K562 (cell line): ENCODE measurements at regions not wholly inside any gene's neighbourhood (a gene's known extent, or its start where the extent isn't known, plus 50 kb on each side); places are given as distances from the start of the nearest gene placed in this dataset.

Experiments
- CREB1 ChIP-seq, 2 experiments: sonication (generic) in 1 of 2; formaldehyde crosslinking in 1 of 2; IDR thresholded peaks; 2 replicates each; pipeline versions ENCODE4 v1.6.1 to v1.8.0; 2012 to 2022; ENCODE audit warnings: inconsistent platforms in 1 of 2, mild to moderate bottlenecking in 1 of 2, missing genetic modification reagents in 1 of 2, moderate library complexity in 1 of 2
- CTCF ChIP-seq, 3 experiments: IDR thresholded peaks in 2 of 3; conservative IDR thresholded peaks in 1 of 3; 2 replicates each; pipeline ENCODE4 v1.5.1; 2011 to 2012; ENCODE audit warnings: low read length in 3 of 3, mild to moderate bottlenecking in 3 of 3, control low read depth in 2 of 3, improper control_type of control experiment in 1 of 3, inconsistent platforms in 1 of 3, low read depth in 1 of 3, mixed read lengths in 1 of 3, moderate library complexity in 1 of 3; ENCODE audit not compliant: insufficient read depth in 2 of 3
- EP300 ChIP-seq: IDR thresholded peaks from 2 replicates; pipeline ENCODE4 v1.6.1; 2012; ENCODE audit warnings: low read length, improper control_type of control experiment
- ERF ChIP-seq: fragments of 450-650 bp; formaldehyde crosslinking; IDR thresholded peaks from 2 replicates; pipeline ENCODE4 v1.4.0; 2020; ENCODE audit warnings: mild to moderate bottlenecking, mixed read lengths
- FOS ChIP-seq: IDR thresholded peaks from 3 replicates; pipeline ENCODE4 v1.6.1; 2011; ENCODE audit not compliant: insufficient read length; ENCODE audit errors: extremely low read depth
- MTA3 ChIP-seq: fragments of 450-650 bp; formaldehyde crosslinking; IDR thresholded peaks from 2 replicates; pipeline ENCODE4 v1.6.1; 2017; ENCODE audit warnings: mild to moderate bottlenecking, borderline replicate concordance
- RAD21 ChIP-seq, 2 experiments: fragments of 250-450 bp in 1 of 2; fragments of 450-650 bp in 1 of 2; sonication (Bioruptor Pico) in 1 of 2; formaldehyde crosslinking in 1 of 2; IDR thresholded peaks in 1 of 2; conservative IDR thresholded peaks in 1 of 2; 2 replicates each; pipeline versions ENCODE4 v1.4.0 to v1.8.0; 2020 to 2022; ENCODE audit warnings: mild to moderate bottlenecking in 2 of 2, moderate library complexity in 1 of 2
- RAD51 ChIP-seq: fragments of 450-650 bp; IDR thresholded peaks from 2 replicates; pipeline ENCODE4 v1.7.1; 2016; ENCODE audit warnings: low read depth, mild to moderate bottlenecking, borderline replicate concordance
- SIN3B ChIP-seq: fragments of 450-650 bp; IDR thresholded peaks from 2 replicates; pipeline ENCODE4 v1.6.1; 2017; ENCODE audit warnings: low read depth, mild to moderate bottlenecking, moderate library complexity
- SNIP1 ChIP-seq: fragments of 450-650 bp; IDR thresholded peaks from 2 replicates; pipeline ENCODE4 v1.7.1; 2017; ENCODE audit warnings: low read depth, mild to moderate bottlenecking
- TAF9B ChIP-seq: fragments of 450-650 bp; IDR thresholded peaks from 2 replicates; pipeline ENCODE4 v1.6.1; 2018; ENCODE audit warnings: mild to moderate bottlenecking; ENCODE audit not compliant: partially characterized antibody
- TSC22D4 ChIP-seq: fragments of 450-650 bp; IDR thresholded peaks from 2 replicates; pipeline ENCODE4 v1.6.1; 2016; ENCODE audit warnings: missing genetic modification characterization, missing biosample characterization, control low read depth
- USF1 ChIP-seq: sonication (generic); formaldehyde crosslinking; IDR thresholded peaks from 2 replicates; pipeline ENCODE4 v1.9.0; 2022; ENCODE audit warnings: mild to moderate bottlenecking, missing genetic modification reagents

- no peak for TF ChIP-seq RAD51
- TF ChIP-seq TAF9B: no peak
- TF ChIP-seq CREB1 (IDR thresholded peaks at IDR 0.05): no peak
- TF ChIP-seq CREB1 (CRISPR knock-in tag; IDR thresholded peaks at IDR 0.05): no peak
- no peak for TF ChIP-seq ERF
- no peak for TF ChIP-seq CTCF (IDR thresholded peaks at IDR 0.05 in 2 of 3, conservative IDR thresholded peaks at IDR 0.05 in 1 of 3; ENCODE audit: insufficient read depth in 2 of 3, low read depth in 1 of 3, low read length in 3 of 3)
- TF ChIP-seq SIN3B: no peak
- TF ChIP-seq SNIP1: no peak
- TF ChIP-seq EP300: no peak
- no peak for TF ChIP-seq FOS
- TF ChIP-seq MTA3: no peak
- no peak for TF ChIP-seq USF1 (CRISPR knock-in tag)
- no peak for TF ChIP-seq TSC22D4 (tag)
- TF ChIP-seq RAD21 (CRISPR knock-in tag; conservative IDR thresholded peaks at IDR 0.05 in 1 of 2, IDR thresholded peaks at IDR 0.05 in 1 of 2): no peak
Observed at GRCh38 chr5:174448662-174449061, 275.7 kb upstream of the MSX2 start.
